Tibial artery (tissue), 4 donors: ENCODE measurements at regions not wholly inside any gene's neighbourhood (a gene's known extent, or its start where the extent isn't known, plus 50 kb on each side); places are given as distances from the start of the nearest gene placed in this dataset.

Experiments used
- DNase-seq, 2 donors: peaks; one replicate each; pipeline ENCODE4 v3.0.0-alpha.2; 2019
- H3K27ac ChIP-seq, 2 donors: fragments of 200-600 bp; sonication (generic) in 1 of 2; 1 replicate in 1 of 2; 2 replicates in 1 of 2; pipeline ENCODE4 v1.5.1; 2018 to 2019; ENCODE audit warnings: mild to moderate bottlenecking in 1 of 2
- H3K27me3 ChIP-seq, 2 donors: fragments of 200-600 bp; sonication (generic) in 1 of 2; one replicate each; pipeline versions ENCODE4 v1.5.1 to v1.6.0; 2016 to 2019
- H3K36me3 ChIP-seq, 3 donors: fragments of 200-600 bp; sonication (generic) in 2 of 3; one replicate each; pipeline ENCODE4 v1.5.1; 2016 to 2019; ENCODE audit warnings: mild to moderate bottlenecking in 2 of 3
- H3K4me1 ChIP-seq, 4 donors: fragments of 200-600 bp; sonication (generic) in 2 of 4; 1 replicate in 3 of 4; 2 replicates in 1 of 4; pipeline ENCODE4 v1.5.1; 2016 to 2019
- H3K4me3 ChIP-seq, 2 donors: fragments of 200-600 bp; sonication (generic) in 1 of 2; 1 replicate in 1 of 2; 2 replicates in 1 of 2; pipeline ENCODE4 v1.5.1; 2018 to 2019; ENCODE audit warnings: mild to moderate bottlenecking in 2 of 2
- H3K9me3 ChIP-seq, 3 donors: fragments of 200-600 bp; sonication (generic) in 1 of 3; one replicate each; pipeline ENCODE4 v1.5.1; 2016 to 2019
- intact Hi-C: fragments of 100-400 bp; cut with DNase I; formaldehyde crosslinking; loops from one replicate; pipeline ENCODE4 v1.15.0; 2023; ENCODE audit warnings: low total_unique reads
- TF ChIP-seq, protein P1 (sequence below), 2 experiments: fragments of 200-600 bp in 1 of 2; fragments of 450-650 bp in 1 of 2; IDR thresholded peaks; one replicate each; pipeline ENCODE4 v1.5.1; 2017 to 2019; ENCODE audit warnings: antibody characterized with exemption in 2 of 2, mild to moderate bottlenecking in 1 of 2, moderate library complexity in 1 of 2

DNA sequence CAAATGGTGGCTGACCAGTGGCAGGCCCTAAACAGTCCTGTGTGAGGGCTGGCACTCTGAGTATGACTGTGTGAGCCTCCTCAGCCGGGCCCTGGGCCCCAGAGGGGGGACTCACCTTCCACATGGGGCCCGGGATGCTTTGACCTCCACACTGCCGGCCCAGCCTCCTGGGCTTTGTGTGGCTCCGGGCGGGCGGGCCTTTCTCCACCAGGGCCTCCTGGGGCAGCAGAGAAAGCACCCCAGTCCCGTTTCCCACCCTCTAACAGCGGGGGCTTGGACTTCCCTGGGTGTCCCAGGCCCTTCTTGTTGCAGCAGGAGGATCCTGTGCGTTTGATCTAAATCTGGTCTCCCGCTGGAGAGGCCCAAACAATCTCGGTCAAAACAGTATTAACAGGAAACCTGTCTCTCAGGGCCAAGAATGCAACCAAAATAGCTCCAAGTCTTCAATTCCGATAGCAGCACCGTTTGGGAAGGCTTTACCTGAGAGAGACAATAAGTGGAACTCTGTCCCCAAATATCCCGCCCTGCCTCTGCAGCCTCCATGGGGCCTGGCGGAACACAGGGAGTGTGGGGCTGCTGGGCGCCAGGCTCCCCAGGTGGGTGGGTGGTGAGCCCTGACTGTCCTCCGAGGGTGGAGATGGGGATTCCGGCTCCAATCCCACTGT, 104.8 kb upstream of the ZNF32 start:
- no peak overlapping the region for H3K4me3 ChIP-seq
- intact Hi-C loops, result no loop called here
- no peaks in the 10 kb centered on the region for H3K27me3 ChIP-seq
- H3K27ac ChIP-seq, result no peak overlapping the region
- no peaks in the 10 kb centered on the region for H3K36me3 ChIP-seq
- no peaks in the 10 kb centered on the region for H3K9me3 ChIP-seq
- TF ChIP-seq, protein P1, sequence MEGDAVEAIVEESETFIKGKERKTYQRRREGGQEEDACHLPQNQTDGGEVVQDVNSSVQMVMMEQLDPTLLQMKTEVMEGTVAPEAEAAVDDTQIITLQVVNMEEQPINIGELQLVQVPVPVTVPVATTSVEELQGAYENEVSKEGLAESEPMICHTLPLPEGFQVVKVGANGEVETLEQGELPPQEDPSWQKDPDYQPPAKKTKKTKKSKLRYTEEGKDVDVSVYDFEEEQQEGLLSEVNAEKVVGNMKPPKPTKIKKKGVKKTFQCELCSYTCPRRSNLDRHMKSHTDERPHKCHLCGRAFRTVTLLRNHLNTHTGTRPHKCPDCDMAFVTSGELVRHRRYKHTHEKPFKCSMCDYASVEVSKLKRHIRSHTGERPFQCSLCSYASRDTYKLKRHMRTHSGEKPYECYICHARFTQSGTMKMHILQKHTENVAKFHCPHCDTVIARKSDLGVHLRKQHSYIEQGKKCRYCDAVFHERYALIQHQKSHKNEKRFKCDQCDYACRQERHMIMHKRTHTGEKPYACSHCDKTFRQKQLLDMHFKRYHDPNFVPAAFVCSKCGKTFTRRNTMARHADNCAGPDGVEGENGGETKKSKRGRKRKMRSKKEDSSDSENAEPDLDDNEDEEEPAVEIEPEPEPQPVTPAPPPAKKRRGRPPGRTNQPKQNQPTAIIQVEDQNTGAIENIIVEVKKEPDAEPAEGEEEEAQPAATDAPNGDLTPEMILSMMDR (IDR thresholded peaks at IDR 0.05), result no peak
- no peaks in the 10 kb centered on the region for H3K4me1 ChIP-seq
- DNase-seq, result no peak

DNA sequence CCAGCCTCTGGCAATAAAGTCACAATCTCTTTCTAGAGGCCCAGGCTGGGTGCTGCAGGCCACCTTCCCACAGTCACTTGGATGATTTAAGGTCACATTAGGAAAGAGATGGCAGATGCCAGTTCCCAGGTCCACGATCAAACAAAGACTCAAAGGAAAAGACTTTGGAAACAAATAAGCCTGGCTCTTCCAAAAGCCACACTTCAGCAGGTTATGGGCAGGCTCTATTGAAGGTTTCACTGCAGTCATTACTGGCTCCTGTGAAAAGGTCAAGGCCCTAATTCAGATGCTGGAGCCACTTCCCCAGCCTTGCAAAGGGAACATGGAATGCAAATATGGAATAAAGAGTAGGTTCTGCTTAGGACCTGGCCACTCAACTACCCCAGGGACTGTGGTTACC, 104.0 kb upstream of the ZNF32 start:
- no peak overlapping the region for H3K27ac ChIP-seq
- no peaks in the 10 kb centered on the region for H3K27me3 ChIP-seq

DNA sequence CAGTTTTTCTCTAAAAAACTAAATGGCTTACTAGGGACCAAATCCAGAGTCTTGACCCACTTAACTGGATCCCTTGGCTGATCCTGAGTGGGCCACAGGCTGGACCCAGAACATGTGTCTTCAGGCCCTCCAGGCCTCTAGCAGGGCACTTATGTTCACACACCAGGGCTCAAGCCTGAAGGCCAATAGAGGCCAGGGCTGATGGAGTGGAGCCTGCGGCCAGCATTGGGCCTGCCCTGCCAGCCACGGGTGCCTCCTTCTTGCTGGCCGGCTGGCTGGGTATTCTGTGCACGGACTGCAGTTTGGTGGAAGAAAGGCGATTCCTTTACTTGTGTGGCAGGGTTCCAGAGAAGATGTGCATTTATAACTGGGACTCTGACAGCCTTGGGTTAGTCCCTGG, 103.0 kb upstream of the ZNF32 start:
- Histone ChIP-seq H3K27ac (no peak overlapping the region), H3K36me3 (no peaks in the 10 kb centered on the region), H3K4me3 (no peak overlapping the region), H3K27me3 (no peaks in the 10 kb centered on the region), H3K4me1 (no peaks in the 10 kb centered on the region), H3K9me3 (no peaks in the 10 kb centered on the region)
- DNase-seq, result no peak
- TF ChIP-seq, protein P1 (IDR thresholded peaks at IDR 0.05), result no peak
- intact Hi-C loops, result no loop called here

More for the DNA sequence above, 104.0 kb upstream of the ZNF32 start:
- intact Hi-C loops, result no loop called here
- TF ChIP-seq, protein P1 (IDR thresholded peaks at IDR 0.05), result no peak
- Histone ChIP-seq H3K4me3 (no peak overlapping the region), H3K36me3 (no peaks in the 10 kb centered on the region), H3K9me3 (no peaks in the 10 kb centered on the region), H3K4me1 (no peaks in the 10 kb centered on the region)
- DNase-seq, result no peak

DNA sequence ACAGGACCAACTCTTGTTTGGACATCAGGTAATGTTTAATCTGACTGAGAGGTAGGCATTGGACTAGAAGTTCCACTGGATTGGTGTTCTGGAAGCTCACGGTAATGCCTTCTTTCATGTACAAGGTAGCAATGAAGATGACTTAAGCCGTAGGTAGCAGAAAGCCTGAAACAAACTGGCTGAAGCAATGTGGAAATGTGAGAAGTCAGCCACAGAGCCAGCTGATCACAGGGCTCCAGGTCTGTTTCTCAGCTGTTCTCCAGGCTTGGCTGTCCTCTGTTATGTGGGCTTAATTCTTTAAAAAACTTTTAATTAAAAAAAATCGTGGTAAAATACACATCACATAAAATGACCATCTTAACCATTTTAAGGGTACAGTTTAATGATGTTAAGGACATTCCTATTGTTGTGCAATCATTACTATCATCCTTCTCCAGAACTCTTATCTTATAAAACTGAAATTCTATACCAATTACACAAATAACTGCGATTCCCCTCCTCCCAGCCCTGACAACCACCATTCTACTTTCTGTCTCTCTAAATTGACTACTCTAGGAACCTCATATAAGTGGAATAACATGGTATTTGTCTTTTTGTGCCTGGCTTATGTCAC, 101.4 kb upstream of the ZNF32 start:
- DNase-seq, result no peak
- TF ChIP-seq, protein P1 (IDR thresholded peaks at IDR 0.05), result no peak
- intact Hi-C loops, result no loop called here
- Histone ChIP-seq H3K4me3 (no peak overlapping the region), H3K36me3 (no peaks in the 10 kb centered on the region), H3K27me3 (no peaks in the 10 kb centered on the region), H3K27ac (no peak overlapping the region), H3K4me1 (no peaks in the 10 kb centered on the region), H3K9me3 (no peaks in the 10 kb centered on the region)

DNA sequence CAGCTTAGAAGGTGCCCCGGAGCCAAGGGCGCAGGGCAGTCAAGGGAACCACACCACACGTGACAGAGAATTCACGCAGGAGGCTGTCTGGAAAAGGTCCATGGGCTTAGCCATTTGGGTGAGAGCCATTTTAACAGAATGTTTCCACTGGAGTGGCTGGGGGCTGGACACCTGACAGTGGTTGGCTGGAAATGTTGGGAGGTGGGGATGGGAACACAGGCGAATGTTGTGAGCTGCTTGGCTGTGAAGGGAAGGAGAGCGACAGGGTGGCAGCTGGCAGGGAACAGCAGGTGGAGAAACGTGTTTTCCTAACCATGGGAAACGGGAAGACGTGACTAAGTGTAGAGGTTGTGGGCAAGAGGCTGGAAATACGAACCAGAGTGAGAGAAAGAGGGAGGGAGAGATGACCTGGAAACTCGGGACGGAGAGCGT, 100.5 kb upstream of the ZNF32 start:
- Histone ChIP-seq H3K4me1 (no peaks in the 10 kb centered on the region), H3K36me3 (no peaks in the 10 kb centered on the region), H3K9me3 (no peaks in the 10 kb centered on the region), H3K27ac (no peak overlapping the region), H3K27me3 (no peaks in the 10 kb centered on the region), H3K4me3 (no peak overlapping the region)
- no peak for DNase-seq
- TF ChIP-seq, protein P1 (IDR thresholded peaks at IDR 0.05), result no peak
- intact Hi-C loops, result no loop called here
